Esophagus muscularis mucosa (tissue), 4 donors: ENCODE measurements at regions not wholly inside any gene's neighbourhood (a gene's known extent, or its start where the extent isn't known, plus 50 kb on each side); places are given as distances from the start of the nearest gene placed in this dataset.
"Not testable (repeated sequence)": the region's sequence is repeated elsewhere in the genome, so short reads cannot be mapped to it uniquely, and the experiment has no call there.

Source experiments
- EP300 ChIP-seq: sonication (generic); formaldehyde crosslinking; IDR thresholded peaks from one replicate; pipeline ENCODE4 v1.6.1; 2017; ENCODE audit warnings: antibody characterized with exemption
- POLR2A ChIP-seq: fragments of 450-650 bp; IDR thresholded peaks from one replicate; pipeline ENCODE4 v1.6.1; 2017; ENCODE audit warnings: antibody characterized with exemption, moderate library complexity, mild to moderate bottlenecking, low read depth
- POLR2AphosphoS5 ChIP-seq, 2 donors: sonication (generic); formaldehyde crosslinking; IDR thresholded peaks; one replicate each; pipeline ENCODE4 v1.6.1; 2017; ENCODE audit warnings: antibody characterized with exemption in 2 of 2
- TF ChIP-seq, protein P1 (sequence below), 3 experiments: fragments of 200-600 bp in 2 of 3; fragments of 450-650 bp in 1 of 3; sonication (generic) in 2 of 3; IDR thresholded peaks; one replicate each; pipeline ENCODE4 v1.5.1; 2017 to 2019; ENCODE audit warnings: antibody characterized with exemption in 3 of 3, mild to moderate bottlenecking in 2 of 3, moderate library complexity in 1 of 3

DNA sequence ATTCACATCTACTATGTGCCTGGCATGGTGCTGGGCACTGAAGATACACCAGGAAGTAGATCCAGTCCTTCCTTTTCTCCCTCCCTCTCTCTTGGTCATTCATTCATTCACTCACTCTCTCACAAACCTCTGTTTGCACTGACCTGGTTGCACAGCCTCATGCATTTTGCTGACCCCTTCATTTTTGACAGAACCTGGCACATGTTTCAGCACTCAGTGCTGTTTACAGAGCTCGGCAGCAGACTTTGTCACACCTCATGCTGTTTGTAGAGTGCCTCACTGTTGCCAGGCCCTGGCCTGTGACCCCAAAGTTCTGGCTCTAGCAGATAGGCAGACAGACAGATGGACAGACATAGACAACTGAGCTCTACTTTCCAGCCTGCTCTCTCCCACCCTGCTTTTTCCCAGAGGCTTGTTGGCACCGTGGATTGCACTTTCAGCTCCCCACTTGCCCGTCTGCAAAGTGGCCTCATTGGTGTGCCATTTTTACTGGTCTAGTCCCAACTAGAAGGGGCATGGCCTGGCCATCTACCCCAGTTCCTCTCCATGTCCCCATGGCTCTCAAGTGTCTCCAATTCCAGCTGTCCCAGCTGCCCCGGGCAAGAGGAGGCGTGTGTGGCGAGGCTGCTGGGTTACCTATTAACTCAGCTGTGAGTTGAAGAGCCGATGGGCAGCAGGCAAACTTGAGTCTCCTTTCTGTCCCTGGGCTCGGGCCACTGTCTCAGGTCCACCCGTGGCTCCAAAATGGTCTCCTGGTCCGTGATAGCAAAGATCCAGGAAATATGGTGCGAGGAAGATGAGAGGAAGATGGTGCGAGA, 277.0 kb upstream of the TEKT4 start:
- TF ChIP-seq POLR2A; EP300; POLR2AphosphoS5 (IDR thresholded peaks at IDR 0.05): not testable (repeated sequence)
- TF ChIP-seq, protein P1, sequence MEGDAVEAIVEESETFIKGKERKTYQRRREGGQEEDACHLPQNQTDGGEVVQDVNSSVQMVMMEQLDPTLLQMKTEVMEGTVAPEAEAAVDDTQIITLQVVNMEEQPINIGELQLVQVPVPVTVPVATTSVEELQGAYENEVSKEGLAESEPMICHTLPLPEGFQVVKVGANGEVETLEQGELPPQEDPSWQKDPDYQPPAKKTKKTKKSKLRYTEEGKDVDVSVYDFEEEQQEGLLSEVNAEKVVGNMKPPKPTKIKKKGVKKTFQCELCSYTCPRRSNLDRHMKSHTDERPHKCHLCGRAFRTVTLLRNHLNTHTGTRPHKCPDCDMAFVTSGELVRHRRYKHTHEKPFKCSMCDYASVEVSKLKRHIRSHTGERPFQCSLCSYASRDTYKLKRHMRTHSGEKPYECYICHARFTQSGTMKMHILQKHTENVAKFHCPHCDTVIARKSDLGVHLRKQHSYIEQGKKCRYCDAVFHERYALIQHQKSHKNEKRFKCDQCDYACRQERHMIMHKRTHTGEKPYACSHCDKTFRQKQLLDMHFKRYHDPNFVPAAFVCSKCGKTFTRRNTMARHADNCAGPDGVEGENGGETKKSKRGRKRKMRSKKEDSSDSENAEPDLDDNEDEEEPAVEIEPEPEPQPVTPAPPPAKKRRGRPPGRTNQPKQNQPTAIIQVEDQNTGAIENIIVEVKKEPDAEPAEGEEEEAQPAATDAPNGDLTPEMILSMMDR (IDR thresholded peaks at IDR 0.05): not testable (repeated sequence)
